HL-60 (cell line): ENCODE measurements at regions not wholly inside any gene's neighbourhood (a gene's known extent, or its start where the extent isn't known, plus 50 kb on each side); places are given as distances from the start of the nearest gene placed in this dataset.

Experiments used
- CTCF ChIP-seq: IDR thresholded peaks from one replicate; pipeline ENCODE4 v1.5.1; 2011; ENCODE audit warnings: low read length, control low read depth, inconsistent platforms; ENCODE audit not compliant: insufficient read depth
- GABPA ChIP-seq: IDR thresholded peaks from 2 replicates; pipeline ENCODE4 v1.6.1; 2012; ENCODE audit warnings: low read depth
- POLR2AphosphoS5 ChIP-seq: IDR thresholded peaks from 2 replicates; pipeline ENCODE4 v1.6.1; 2012; ENCODE audit warnings: low read depth

GRCh38 chr1:36692465-36693160 lies 209.9 kb upstream of the CSF3R start:
- TF ChIP-seq CTCF (no peak), GABPA (no peak), POLR2AphosphoS5 (no peak)
